ENCODE measurements at regions not wholly inside any gene's neighbourhood (a gene's known extent, or its start where the extent isn't known, plus 50 kb on each side); places are given as distances from the start of the nearest gene placed in this dataset.
"Not testable (repeated sequence)": the region's sequence is repeated elsewhere in the genome, so short reads cannot be mapped to it uniquely, and the experiment has no call there.

DNA sequence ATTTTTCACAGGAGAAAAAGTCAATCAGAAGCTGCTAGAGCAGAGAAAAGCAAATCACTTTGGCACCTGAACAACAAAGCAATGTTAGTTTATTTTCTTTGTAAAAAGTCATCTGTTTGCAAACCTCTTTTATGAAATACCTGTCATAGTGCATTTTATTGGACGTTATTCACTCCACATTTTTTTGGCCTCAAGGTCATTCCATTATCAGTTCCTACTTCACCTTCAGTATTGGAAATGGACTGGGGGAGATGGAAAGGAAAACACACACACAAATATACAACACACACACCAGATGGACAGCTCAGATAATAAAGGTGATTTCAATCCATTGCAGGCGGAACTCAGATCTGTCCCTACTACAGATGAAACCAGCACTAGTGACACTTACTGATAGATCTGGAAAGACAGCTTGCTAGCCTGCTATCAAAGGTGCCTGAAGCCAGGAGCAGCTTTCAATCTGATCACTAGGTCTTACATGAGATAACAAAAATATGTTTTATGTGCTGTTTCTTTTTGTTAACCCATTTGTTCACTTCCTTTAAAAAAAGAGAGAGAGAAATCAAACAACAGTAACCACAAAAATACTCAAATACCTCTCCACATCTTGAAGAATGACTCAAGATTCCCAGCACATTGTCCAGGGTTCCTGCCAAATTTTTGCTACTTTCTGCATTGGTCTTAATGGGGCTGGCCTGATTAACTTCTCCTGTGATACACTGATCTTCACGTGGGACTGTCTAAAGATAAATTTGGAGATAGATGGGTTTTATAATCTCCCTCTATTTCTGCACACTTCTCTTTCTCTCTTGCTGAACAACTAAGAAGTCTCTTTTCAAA lies 844.3 kb upstream of the TENM4 start:
- TF ChIP-seq, protein P1, sequence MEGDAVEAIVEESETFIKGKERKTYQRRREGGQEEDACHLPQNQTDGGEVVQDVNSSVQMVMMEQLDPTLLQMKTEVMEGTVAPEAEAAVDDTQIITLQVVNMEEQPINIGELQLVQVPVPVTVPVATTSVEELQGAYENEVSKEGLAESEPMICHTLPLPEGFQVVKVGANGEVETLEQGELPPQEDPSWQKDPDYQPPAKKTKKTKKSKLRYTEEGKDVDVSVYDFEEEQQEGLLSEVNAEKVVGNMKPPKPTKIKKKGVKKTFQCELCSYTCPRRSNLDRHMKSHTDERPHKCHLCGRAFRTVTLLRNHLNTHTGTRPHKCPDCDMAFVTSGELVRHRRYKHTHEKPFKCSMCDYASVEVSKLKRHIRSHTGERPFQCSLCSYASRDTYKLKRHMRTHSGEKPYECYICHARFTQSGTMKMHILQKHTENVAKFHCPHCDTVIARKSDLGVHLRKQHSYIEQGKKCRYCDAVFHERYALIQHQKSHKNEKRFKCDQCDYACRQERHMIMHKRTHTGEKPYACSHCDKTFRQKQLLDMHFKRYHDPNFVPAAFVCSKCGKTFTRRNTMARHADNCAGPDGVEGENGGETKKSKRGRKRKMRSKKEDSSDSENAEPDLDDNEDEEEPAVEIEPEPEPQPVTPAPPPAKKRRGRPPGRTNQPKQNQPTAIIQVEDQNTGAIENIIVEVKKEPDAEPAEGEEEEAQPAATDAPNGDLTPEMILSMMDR (IDR thresholded peaks at IDR 0.05; ENCODE audit: low read depth, low read length, missing control alignments) = no peak
- no peak for DNase-seq (ENCODE audit: extremely low read depth, low read depth)
- H3K4me3 ChIP-seq (replicated peaks; ENCODE audit: low read depth, low read length) = no peak overlapping the region

DNA sequence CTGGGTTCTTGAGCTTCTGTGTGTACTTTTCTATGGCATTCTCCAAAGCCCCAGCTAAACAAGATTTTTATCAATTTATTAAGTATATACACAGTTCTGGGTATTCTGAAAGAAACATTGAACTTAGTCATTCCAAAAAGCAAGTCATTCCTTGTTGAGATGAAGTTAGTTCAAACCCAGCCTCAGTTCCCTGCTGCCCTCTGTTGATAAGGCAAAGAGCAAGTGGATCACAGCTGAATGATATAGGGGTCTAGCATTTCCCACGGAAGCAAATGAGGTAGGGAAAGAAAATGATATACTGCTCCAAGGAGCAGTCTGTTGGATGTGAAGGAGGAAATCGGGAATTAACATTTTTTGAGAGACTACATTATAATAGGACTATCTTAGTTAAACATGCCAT lies 841.8 kb upstream of the TENM4 start:
- TF ChIP-seq, protein P1 (IDR thresholded peaks at IDR 0.05; ENCODE audit: low read depth, low read length, missing control alignments) = no peak
- no peak for DNase-seq (ENCODE audit: extremely low read depth, low read depth)
- H3K4me3 ChIP-seq (replicated peaks; ENCODE audit: low read depth, low read length) = no peak overlapping the region

DNA sequence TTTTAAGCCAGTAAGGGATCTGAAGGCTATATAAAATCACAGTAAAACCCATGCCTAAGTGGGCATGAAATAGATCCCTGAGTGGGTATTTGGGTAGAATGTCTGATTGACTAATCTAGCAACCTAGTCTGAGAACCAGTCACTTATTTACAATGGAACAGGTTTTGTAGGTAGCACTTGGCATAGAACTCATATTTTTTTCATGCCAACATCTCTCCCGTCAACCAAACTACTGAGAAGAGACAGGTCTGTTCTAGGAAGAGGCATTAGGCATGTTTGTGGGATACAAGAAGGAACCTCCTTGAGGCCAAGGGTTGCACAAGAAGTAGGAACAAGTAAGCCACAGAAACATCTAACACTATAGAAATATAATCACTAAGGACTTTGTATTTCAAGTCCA lies 840.4 kb upstream of the TENM4 start:
- DNase-seq (ENCODE audit: extremely low read depth, low read depth) = no peak
- H3K4me3 ChIP-seq (replicated peaks; ENCODE audit: low read depth, low read length) = no peak overlapping the region
- TF ChIP-seq, protein P1 (IDR thresholded peaks at IDR 0.05; ENCODE audit: low read depth, low read length, missing control alignments) = no peak

DNA sequence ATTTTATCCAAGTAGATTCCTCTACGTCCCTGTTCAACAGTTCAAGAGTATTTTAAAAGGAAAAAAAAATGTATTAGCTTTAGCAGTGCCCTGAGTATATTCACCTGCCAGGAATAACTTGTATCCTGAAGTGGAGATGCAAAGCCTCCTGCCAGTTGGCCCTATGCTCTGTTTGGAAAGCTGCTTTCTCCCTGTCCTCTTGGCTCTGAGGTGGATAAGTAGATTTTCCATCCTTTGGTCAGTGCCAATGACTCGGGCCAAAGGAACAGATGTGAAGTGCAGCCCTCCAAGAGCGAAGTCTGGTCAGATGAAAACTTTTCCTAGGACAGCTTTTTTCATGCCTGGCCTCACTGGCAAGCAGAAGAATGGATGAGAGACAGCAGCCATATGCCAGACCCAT lies 839.9 kb upstream of the TENM4 start:
- TF ChIP-seq, protein P1 (IDR thresholded peaks at IDR 0.05; ENCODE audit: low read depth, low read length, missing control alignments) = no peak
- H3K4me3 ChIP-seq (replicated peaks; ENCODE audit: low read depth, low read length) = no peak overlapping the region
- no peak for DNase-seq (ENCODE audit: extremely low read depth, low read depth)

DNA sequence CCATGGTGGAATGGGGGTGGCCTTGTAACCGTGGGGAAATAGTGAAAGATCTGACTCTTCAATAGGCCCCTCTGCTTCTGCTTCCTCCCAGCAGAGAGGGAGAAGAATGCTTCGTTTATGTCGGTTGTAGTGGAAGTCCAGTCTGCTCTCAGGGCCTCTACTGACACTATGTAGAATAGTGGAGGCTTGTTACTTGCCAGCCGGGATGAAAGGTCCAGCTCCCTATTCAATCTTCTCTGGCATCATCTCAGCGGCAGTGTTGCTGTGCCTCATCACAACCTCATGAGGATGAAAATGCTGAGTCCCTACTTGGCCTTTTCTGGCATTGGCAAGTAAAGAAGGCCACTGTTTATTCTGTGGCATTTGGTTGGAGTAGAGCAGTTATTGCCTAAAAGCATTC lies 820.9 kb upstream of the TENM4 start:
- TF ChIP-seq, protein P1 (IDR thresholded peaks at IDR 0.05; ENCODE audit: low read depth, low read length, missing control alignments) = no peak
- no peak for DNase-seq (ENCODE audit: extremely low read depth, low read depth)

DNA sequence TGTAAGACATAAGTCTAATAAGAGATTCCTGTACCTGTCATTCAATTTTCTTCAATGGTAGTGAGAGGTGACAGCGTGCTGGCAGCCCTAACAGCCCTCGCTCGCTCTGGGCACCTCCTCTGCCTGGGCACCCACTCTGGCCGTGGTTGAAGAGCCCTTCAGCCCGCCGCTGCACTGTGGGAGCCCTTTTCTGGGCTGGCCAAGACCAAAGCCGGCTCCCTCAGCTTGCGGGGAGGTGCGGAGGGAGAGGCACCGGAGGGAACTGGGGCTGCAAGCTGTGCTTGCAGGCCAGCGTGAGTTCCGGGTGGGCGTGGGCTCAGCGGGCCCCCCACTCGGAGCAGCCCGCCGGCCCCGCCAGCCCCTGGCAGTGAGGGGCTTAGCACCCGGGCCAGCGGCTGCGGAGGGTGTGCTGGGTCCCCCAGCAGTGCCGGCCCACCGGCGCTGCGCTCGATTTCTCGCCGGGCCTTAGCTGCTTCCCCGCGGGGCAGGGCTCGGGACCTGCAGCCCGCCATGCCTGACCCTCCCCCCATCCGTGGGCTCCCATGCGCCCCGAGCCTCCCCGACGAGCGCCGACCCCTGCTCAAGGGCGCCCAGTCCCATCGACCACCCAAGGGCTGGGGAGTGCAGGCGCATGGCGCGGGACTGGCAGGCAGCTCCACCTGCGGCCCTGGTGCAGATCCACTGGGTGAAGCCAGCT lies 816.6 kb upstream of the TENM4 start:
- DNase-seq (ENCODE audit: extremely low read depth, low read depth); H3K4me3 ChIP-seq (replicated peaks; ENCODE audit: low read depth, low read length): not testable (repeated sequence)

More for the DNA sequence above, 820.9 kb upstream of the TENM4 start:
- H3K4me3 ChIP-seq (replicated peaks; ENCODE audit: low read depth, low read length) = no peak overlapping the region

DNA sequence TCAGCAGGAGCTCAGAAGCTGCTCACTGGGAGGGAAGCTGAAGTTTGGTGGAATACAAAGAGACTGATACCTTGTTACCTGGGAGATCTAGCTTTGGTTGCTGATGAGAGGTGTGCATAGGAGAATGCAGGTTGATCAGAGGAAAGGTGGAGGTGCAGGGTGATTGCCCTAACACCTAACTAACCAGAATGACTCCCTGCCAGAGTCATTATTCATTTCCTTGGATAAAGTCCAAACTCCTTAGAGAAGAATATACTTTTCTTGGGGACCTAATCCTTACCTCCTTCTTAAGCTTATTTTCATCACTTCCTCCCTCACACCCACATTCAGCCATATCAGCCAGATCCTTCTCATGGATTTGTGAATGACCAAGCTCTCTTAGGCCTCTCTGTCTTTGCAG lies 814.2 kb upstream of the TENM4 start:
- H3K4me3 ChIP-seq (replicated peaks; ENCODE audit: low read depth, low read length) = no peak overlapping the region
- TF ChIP-seq, protein P1 (IDR thresholded peaks at IDR 0.05; ENCODE audit: low read depth, low read length, missing control alignments) = no peak
- no peak for DNase-seq (ENCODE audit: extremely low read depth, low read depth)

Measured in HFF-Myc (cell line).